Vagina (tissue), 2 donors: ENCODE measurements at regions not wholly inside any gene's neighbourhood (a gene's known extent, or its start where the extent isn't known, plus 50 kb on each side); places are given as distances from the start of the nearest gene placed in this dataset.

Experiments used
- DNase-seq, 2 donors: peaks; one replicate each; pipeline ENCODE4 v3.0.0-alpha.2; 2017; ENCODE audit errors: extremely low spot score in 2 of 2
- H3K27ac ChIP-seq: fragments of 200-600 bp; sonication (generic); one replicate; pipeline ENCODE4 v1.5.1; 2019
- H3K27me3 ChIP-seq: fragments of 200-600 bp; sonication (generic); one replicate; pipeline ENCODE4 v1.5.1; 2019
- H3K36me3 ChIP-seq, 2 donors: fragments of 200-600 bp; sonication (generic); one replicate each; pipeline ENCODE4 v1.5.1; 2017 to 2019
- H3K4me1 ChIP-seq: fragments of 200-600 bp; sonication (generic); one replicate; pipeline ENCODE4 v1.5.1; 2019
- H3K4me3 ChIP-seq, 2 donors: fragments of 200-600 bp; sonication (generic); 1 replicate in 1 of 2; 2 replicates in 1 of 2; pipeline ENCODE4 v1.5.1; 2016 to 2019
- H3K9me3 ChIP-seq: fragments of 200-600 bp; sonication (generic); one replicate; pipeline ENCODE4 v1.5.1; 2019
- POLR2A ChIP-seq, 2 donors: fragments of 450-650 bp; IDR thresholded peaks; one replicate each; pipeline ENCODE4 v1.6.1; 2017; ENCODE audit warnings: antibody characterized with exemption in 2 of 2, mild to moderate bottlenecking in 2 of 2, moderate library complexity in 2 of 2
- POLR2AphosphoS5 ChIP-seq, 2 donors: sonication (generic); formaldehyde crosslinking; IDR thresholded peaks; one replicate each; pipeline ENCODE4 v1.9.0; 2017; ENCODE audit warnings: antibody characterized with exemption in 2 of 2, mild to moderate bottlenecking in 2 of 2, low read depth in 1 of 2; ENCODE audit not compliant: insufficient read depth in 1 of 2
- intact Hi-C: fragments of 100-400 bp; cut with DNase I; formaldehyde crosslinking; loops from one replicate; pipeline ENCODE4 v1.15.1; 2023
- TF ChIP-seq, protein P1 (sequence below), 3 experiments: fragments of 450-650 bp in 2 of 3; fragments of 200-600 bp in 1 of 3; sonication (generic) in 1 of 3; IDR thresholded peaks; one replicate each; pipeline ENCODE4 v1.5.1; 2017 to 2019; ENCODE audit warnings: antibody characterized with exemption in 3 of 3, mild to moderate bottlenecking in 2 of 3, moderate library complexity in 2 of 3

DNA sequence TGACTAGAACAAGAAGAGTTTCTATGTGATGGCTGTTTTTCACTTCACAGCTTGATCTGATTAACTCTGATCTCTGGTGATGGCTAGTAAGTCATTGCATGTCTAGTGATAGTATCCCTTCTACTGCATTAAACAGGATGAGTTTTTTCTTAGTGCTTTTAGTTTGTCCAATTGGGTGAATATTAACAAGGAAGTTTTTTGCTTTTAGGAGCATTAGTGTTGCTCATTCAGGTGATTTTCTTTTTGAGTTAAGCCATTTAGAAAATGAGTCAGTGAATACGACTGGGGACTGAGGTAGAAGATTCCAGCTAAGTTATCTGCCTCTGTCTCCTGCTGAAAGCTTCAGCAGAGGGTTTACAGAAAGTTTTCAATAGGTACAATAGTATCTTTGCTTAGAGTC is 306.7 kb downstream of the PIK3C3 start:
- no peaks in the 10 kb centered on the region for H3K36me3 ChIP-seq
- DNase-seq = no peak
- no peaks in the 10 kb centered on the region for H3K9me3 ChIP-seq
- intact Hi-C loops = no loop called here
- no peak overlapping the region for H3K27ac ChIP-seq
- no peaks in the 10 kb centered on the region for H3K4me1 ChIP-seq
- H3K4me3 ChIP-seq = no peak overlapping the region
- TF ChIP-seq POLR2A (IDR thresholded peaks at IDR 0.05) (no peak), POLR2AphosphoS5 (IDR thresholded peaks at IDR 0.05; ENCODE audit: insufficient read depth in 1 of 2, low read depth in 1 of 2) (no peak)
- TF ChIP-seq, protein P1, sequence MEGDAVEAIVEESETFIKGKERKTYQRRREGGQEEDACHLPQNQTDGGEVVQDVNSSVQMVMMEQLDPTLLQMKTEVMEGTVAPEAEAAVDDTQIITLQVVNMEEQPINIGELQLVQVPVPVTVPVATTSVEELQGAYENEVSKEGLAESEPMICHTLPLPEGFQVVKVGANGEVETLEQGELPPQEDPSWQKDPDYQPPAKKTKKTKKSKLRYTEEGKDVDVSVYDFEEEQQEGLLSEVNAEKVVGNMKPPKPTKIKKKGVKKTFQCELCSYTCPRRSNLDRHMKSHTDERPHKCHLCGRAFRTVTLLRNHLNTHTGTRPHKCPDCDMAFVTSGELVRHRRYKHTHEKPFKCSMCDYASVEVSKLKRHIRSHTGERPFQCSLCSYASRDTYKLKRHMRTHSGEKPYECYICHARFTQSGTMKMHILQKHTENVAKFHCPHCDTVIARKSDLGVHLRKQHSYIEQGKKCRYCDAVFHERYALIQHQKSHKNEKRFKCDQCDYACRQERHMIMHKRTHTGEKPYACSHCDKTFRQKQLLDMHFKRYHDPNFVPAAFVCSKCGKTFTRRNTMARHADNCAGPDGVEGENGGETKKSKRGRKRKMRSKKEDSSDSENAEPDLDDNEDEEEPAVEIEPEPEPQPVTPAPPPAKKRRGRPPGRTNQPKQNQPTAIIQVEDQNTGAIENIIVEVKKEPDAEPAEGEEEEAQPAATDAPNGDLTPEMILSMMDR (IDR thresholded peaks at IDR 0.05) = no peak
- H3K27me3 ChIP-seq = no peaks in the 10 kb centered on the region

DNA sequence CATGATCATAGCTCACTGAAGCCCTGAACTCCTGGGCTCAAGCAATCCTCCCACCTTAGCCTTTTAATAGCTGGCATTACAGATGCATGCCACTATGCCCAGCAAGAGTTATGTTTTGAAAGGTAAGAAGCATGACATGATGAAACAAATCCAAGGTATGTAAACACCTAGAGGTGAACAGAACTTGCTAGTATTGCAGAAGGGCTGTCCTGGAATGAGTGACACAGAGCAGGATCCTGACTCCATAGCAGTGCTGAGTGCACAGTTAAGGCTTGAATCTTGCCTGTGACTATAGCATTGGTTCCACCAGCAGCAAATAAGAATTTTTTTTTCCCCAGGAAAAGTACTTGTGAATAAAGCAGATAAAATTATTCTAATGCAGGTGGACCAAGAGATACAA is 309.5 kb downstream of the PIK3C3 start:
- Histone ChIP-seq H3K9me3 (no peaks in the 10 kb centered on the region), H3K4me3 (no peak overlapping the region), H3K27me3 (no peaks in the 10 kb centered on the region), H3K4me1 (no peaks in the 10 kb centered on the region), H3K27ac (no peak overlapping the region), H3K36me3 (no peaks in the 10 kb centered on the region)
- no peak for TF ChIP-seq POLR2AphosphoS5 (IDR thresholded peaks at IDR 0.05; ENCODE audit: insufficient read depth in 1 of 2, low read depth in 1 of 2)
- TF ChIP-seq POLR2A (IDR thresholded peaks at IDR 0.05) = no peak
- TF ChIP-seq, protein P1 (IDR thresholded peaks at IDR 0.05) = no peak
- intact Hi-C loops = no loop called here
- DNase-seq = no peak

DNA sequence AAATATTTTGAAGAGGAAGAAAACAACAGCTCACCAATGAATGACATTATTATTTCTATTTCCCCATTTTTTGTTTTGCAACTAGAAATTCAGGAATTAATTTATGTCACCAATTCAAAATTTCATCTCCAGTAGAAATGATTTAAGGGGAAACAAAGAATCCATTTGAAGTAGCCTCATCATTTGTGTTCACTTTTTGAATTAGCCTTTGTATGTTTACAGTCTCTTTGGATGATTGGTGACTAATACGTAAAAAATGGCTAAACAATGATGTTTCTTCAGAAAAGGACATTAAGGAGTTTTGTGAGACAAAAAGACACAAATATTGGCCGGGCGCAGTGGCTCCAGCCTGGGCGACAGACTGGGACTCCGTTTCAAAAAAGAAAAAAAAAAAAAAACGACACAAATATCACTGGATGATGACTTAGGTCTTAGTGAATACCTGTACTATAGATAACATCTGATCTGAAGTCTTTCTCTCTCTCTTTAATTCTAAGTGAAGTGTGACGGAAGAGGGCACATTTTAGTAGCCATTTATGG is 313.2 kb downstream of the PIK3C3 start:
- no peak overlapping the region for H3K27ac ChIP-seq
- no peak overlapping the region for H3K4me3 ChIP-seq
- H3K36me3 ChIP-seq = no peaks in the 10 kb centered on the region
- no peak for TF ChIP-seq POLR2A (IDR thresholded peaks at IDR 0.05)
- TF ChIP-seq, protein P1 (IDR thresholded peaks at IDR 0.05) = no peak
- TF ChIP-seq POLR2AphosphoS5 (IDR thresholded peaks at IDR 0.05; ENCODE audit: insufficient read depth in 1 of 2, low read depth in 1 of 2) = no peak
- H3K27me3 ChIP-seq = no peaks in the 10 kb centered on the region
- intact Hi-C loops = no loop called here
- no peaks in the 10 kb centered on the region for H3K9me3 ChIP-seq
- H3K4me1 ChIP-seq = no peaks in the 10 kb centered on the region
- DNase-seq = no peak

DNA sequence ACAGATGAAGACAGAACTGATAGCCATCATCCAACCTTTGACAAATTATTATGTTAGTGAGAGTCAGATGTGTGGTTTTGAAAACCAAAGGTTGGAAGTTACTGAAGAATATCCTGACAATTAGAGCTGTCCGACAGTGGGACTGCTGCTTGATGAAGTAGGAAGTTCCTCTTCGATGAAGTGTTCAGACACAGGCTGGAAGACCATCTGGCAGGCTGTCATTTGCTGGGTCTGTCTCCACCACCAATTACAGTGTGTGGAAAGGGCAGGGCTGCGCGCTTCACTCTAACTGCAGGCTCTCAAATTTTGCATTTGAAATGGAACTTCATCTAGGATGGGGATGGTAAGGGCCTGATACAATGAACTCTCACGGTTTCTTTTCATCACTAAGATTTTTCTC is 313.8 kb downstream of the PIK3C3 start:
- H3K4me3 ChIP-seq = no peak overlapping the region
- intact Hi-C loops = no loop called here
- H3K27me3 ChIP-seq = no peaks in the 10 kb centered on the region
- H3K4me1 ChIP-seq = no peaks in the 10 kb centered on the region
- H3K27ac ChIP-seq = no peak overlapping the region
- no peak for DNase-seq
- TF ChIP-seq, protein P1 (IDR thresholded peaks at IDR 0.05) = no peak
- no peak for TF ChIP-seq POLR2A (IDR thresholded peaks at IDR 0.05)
- no peak for TF ChIP-seq POLR2AphosphoS5 (IDR thresholded peaks at IDR 0.05; ENCODE audit: insufficient read depth in 1 of 2, low read depth in 1 of 2)
- H3K9me3 ChIP-seq = no peaks in the 10 kb centered on the region
- H3K36me3 ChIP-seq = no peaks in the 10 kb centered on the region

DNA sequence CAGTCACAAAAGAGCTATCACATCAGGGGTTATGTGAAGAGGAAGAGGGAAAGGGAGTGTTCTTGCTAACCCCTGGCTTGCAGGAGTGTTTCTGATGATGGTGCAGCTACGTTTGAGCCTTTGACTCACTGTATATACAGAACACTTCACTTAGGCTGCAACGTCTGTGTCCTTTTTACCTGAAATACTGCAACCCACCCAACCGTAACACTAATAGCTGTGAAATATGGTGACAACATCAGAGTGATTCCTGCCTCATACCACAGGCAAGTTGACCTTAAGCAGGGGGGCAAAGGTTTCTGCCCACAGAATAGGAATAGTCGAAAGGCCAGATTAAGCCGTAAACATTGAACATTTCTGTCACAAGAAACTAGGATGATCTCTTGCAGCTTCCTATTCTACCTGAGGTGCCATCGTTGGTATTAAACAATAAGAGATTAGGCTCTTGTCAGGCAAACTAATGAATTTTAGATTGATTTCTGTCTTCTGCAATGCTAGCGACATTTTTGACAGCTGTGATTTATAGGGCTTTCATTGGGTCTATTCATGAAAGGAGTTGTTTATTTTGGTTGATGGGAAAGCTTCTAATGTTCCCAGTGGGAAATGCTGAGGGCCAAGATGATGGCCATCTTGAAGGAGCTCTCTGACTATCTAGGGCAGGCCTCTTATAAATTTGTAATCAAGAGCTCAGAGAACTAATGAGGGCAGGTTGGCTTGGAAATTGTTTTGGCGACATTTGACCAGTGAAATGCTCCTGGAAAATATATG is 316.8 kb downstream of the PIK3C3 start:
- Histone ChIP-seq H3K36me3 (no peaks in the 10 kb centered on the region), H3K4me3 (no peak overlapping the region), H3K27ac (no peak overlapping the region), H3K27me3 (no peaks in the 10 kb centered on the region), H3K9me3 (no peaks in the 10 kb centered on the region), H3K4me1 (no peaks in the 10 kb centered on the region)
- TF ChIP-seq, protein P1 (IDR thresholded peaks at IDR 0.05) = no peak
- TF ChIP-seq POLR2A (IDR thresholded peaks at IDR 0.05) = no peak
- TF ChIP-seq POLR2AphosphoS5 (IDR thresholded peaks at IDR 0.05; ENCODE audit: insufficient read depth in 1 of 2, low read depth in 1 of 2) = no peak
- no peak for DNase-seq
- intact Hi-C loops = no loop called here
